Stomach (tissue), 4 donors: ENCODE measurements at regions not wholly inside any gene's neighbourhood (a gene's known extent, or its start where the extent isn't known, plus 50 kb on each side); places are given as distances from the start of the nearest gene placed in this dataset.

ENCODE experiments used
- EP300 ChIP-seq: sonication (generic); formaldehyde crosslinking; IDR thresholded peaks from one replicate; pipeline ENCODE4 v1.6.1; 2017; ENCODE audit warnings: antibody characterized with exemption
- TF ChIP-seq, protein P1 (sequence below), 7 experiments: fragments of 450-650 bp in 4 of 7; fragments of 200-600 bp in 3 of 7; sonication (generic) in 3 of 7; IDR thresholded peaks; one replicate each; pipeline ENCODE4 v1.5.1; 2016 to 2019; ENCODE audit warnings: antibody characterized with exemption in 7 of 7, control low read depth in 2 of 7, mild to moderate bottlenecking in 1 of 7

GRCh38 chr16:35184356-35184870 lies 1725.0 kb downstream of the TP53TG3F start:
- TF ChIP-seq, protein P1, sequence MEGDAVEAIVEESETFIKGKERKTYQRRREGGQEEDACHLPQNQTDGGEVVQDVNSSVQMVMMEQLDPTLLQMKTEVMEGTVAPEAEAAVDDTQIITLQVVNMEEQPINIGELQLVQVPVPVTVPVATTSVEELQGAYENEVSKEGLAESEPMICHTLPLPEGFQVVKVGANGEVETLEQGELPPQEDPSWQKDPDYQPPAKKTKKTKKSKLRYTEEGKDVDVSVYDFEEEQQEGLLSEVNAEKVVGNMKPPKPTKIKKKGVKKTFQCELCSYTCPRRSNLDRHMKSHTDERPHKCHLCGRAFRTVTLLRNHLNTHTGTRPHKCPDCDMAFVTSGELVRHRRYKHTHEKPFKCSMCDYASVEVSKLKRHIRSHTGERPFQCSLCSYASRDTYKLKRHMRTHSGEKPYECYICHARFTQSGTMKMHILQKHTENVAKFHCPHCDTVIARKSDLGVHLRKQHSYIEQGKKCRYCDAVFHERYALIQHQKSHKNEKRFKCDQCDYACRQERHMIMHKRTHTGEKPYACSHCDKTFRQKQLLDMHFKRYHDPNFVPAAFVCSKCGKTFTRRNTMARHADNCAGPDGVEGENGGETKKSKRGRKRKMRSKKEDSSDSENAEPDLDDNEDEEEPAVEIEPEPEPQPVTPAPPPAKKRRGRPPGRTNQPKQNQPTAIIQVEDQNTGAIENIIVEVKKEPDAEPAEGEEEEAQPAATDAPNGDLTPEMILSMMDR (IDR thresholded peaks at IDR 0.05) = no peak
- no peak for TF ChIP-seq EP300
